Fibroblast of mammary gland (primary cell): ENCODE measurements at regions not wholly inside any gene's neighbourhood (a gene's known extent, or its start where the extent isn't known, plus 50 kb on each side); places are given as distances from the start of the nearest gene placed in this dataset.
"Not testable (repeated sequence)": the region's sequence is repeated elsewhere in the genome, so short reads cannot be mapped to it uniquely, and the experiment has no call there.

Source experiments
- DNase-seq: peaks from one replicate; pipeline ENCODE4 v3.0.0-alpha.2; 2010; ENCODE audit warnings: low read depth
- H3K4me3 ChIP-seq: 2 replicates; pipeline ENCODE4 v1.5.1; 2011; ENCODE audit warnings: low read depth, mild to moderate bottlenecking, low read length, moderate library complexity; ENCODE audit not compliant: control insufficient read depth
- CTCF ChIP-seq: conservative IDR thresholded peaks from 2 replicates; pipeline ENCODE4 v1.5.1; 2011; ENCODE audit warnings: low read depth, low read length, inconsistent platforms; ENCODE audit not compliant: control insufficient read depth, insufficient read depth

- no peak for TF ChIP-seq CTCF
- H3K4me3 ChIP-seq = no peak overlapping the region
- DNase-seq = no peak
These were observed 426.7 kb upstream of the ARX start for GRCh38 chrX:25442499-25442898.

GRCh38 chrX:25433307-25433706, 417.5 kb upstream of the ARX start:
- DNase-seq = no peak
- TF ChIP-seq CTCF = no peak
- no peak overlapping the region for H3K4me3 ChIP-seq

- TF ChIP-seq CTCF = no peak
These were observed 416.6 kb upstream of the ARX start for GRCh38 chrX:25432396-25432795.

GRCh38 chrX:25427873-25428555, 412.2 kb upstream of the ARX start:
- DNase-seq = no peak
- no peak overlapping the region for H3K4me3 ChIP-seq
- no peak for TF ChIP-seq CTCF

More at GRCh38 chrX:25432396-25432795, 416.6 kb upstream of the ARX start:
- H3K4me3 ChIP-seq = no peak overlapping the region
- no peak for DNase-seq

GRCh38 chrX:25404163-25404562, 388.4 kb upstream of the ARX start:
- not testable (repeated sequence) for DNase-seq, H3K4me3 ChIP-seq

- TF ChIP-seq CTCF = no peak
- no peak overlapping the region for H3K4me3 ChIP-seq
- no peak for DNase-seq
These were observed 373.5 kb upstream of the ARX start for GRCh38 chrX:25389266-25389665.

- no peak for DNase-seq
- TF ChIP-seq CTCF = no peak
These were observed 367.4 kb upstream of the ARX start for GRCh38 chrX:25383196-25383595.

More at GRCh38 chrX:25383196-25383595, 367.4 kb upstream of the ARX start:
- H3K4me3 ChIP-seq = no peak overlapping the region
